ENCODE measurements at regions not wholly inside any gene's neighbourhood (a gene's known extent, or its start where the extent isn't known, plus 50 kb on each side); places are given as distances from the start of the nearest gene placed in this dataset.

- Histone ChIP-seq H3K9ac (ENCODE audit: extremely low read depth, insufficient read length, low read length) (no peak overlapping the region), H4K91ac (ENCODE audit: insufficient read length, low read depth, low read length) (no peak overlapping the region), H2BK120ac (ENCODE audit: low read depth, low read length, poor library complexity, severe bottlenecking) (no peak overlapping the region), H3K56ac (ENCODE audit: insufficient read length, low read depth, low read length) (no peak overlapping the region), H2BK5ac (ENCODE audit: insufficient read length, low read length) (no peak overlapping the region), H3K4ac (ENCODE audit: low read depth, low read length) (no peak overlapping the region), H3K79me1 (ENCODE audit: insufficient read depth, low read depth, low read length, poor library complexity, severe bottlenecking) (no peaks in the 10 kb centered on the region), H3T11ph (ENCODE audit: low read length) (no peak overlapping the region), H3K23ac (ENCODE audit: insufficient read length, low read depth, low read length) (no peak overlapping the region), H3K14ac (ENCODE audit: insufficient read depth, low read length) (no peak overlapping the region), H3K4me1 (ENCODE audit: insufficient read depth, low read length) (peaks cover 6% of the 10 kb centered on the region), H2AFZ (ENCODE audit: low read length) (no peak overlapping the region), H4K5ac (ENCODE audit: insufficient read length, low read depth, low read length) (no peak overlapping the region), H2AK5ac (ENCODE audit: insufficient read length, low read length) (no peak overlapping the region), H3K27ac (ENCODE audit: insufficient read length, low read depth, low read length) (no peak overlapping the region), H3K79me2 (ENCODE audit: insufficient read depth, low read length) (no peaks in the 10 kb centered on the region), H3K9me3 (ENCODE audit: control insufficient read depth, low read depth, low read length) (no peaks in the 10 kb centered on the region), H2BK15ac (ENCODE audit: low read depth, low read length) (no peak overlapping the region), H4K20me1 (ENCODE audit: control insufficient read depth, insufficient read depth, insufficient read length) (no peaks in the 10 kb centered on the region), H4K8ac (replicated peaks; ENCODE audit: insufficient read length, low read depth, low read length) (no peak overlapping the region), H2BK12ac (ENCODE audit: insufficient read length, low read depth, low read length) (no peak overlapping the region), H3K18ac (ENCODE audit: insufficient read length, low read depth, low read length) (no peak overlapping the region), H3K23me2 (ENCODE audit: insufficient read length, low read depth, low read length, poor library complexity, severe bottlenecking) (no peaks in the 10 kb centered on the region), H3K27me3 (ENCODE audit: insufficient read depth, low read length) (no peaks in the 10 kb centered on the region), H2BK20ac (ENCODE audit: low read depth, low read length, poor library complexity, severe bottlenecking) (no peak overlapping the region), H3K4me2 (ENCODE audit: insufficient read depth, insufficient read length, low read length) (no peak overlapping the region)
- no peak overlapping the region for H3K4me3 Mint-ChIP-seq
- no peak for TF ChIP-seq CTCF (conservative IDR thresholded peaks at IDR 0.05)
- H3K9me3 Mint-ChIP-seq: peaks cover 0 to 7% of the 10 kb centered on the region in 2 experiments; a peak in 2 of 5 replicates
- peaks cover 0 to 15% (median 0%) of the 10 kb centered on the region in 3 experiments; a peak in 2 of 7 replicates for H3K36me3 Mint-ChIP-seq (ENCODE audit: insufficient read depth in 1 of 3, low read depth in 3 of 3)
- no CpG with 5 or more reads among the region's 1 CpG for WGBS (ENCODE audit: extremely low coverage, insufficient read length, low lambda C conversion rate)
- no peak for DNase-seq
- H3K4me1 Mint-ChIP-seq: peaks cover 19 to 20% of the 10 kb centered on the region in 2 experiments
- no peaks in the 10 kb centered on the region; the same call in 1 of the 2 replicates for H3K27me3 Mint-ChIP-seq (ENCODE audit: low read depth)
- no peak overlapping the region for H3K27ac Mint-ChIP-seq
These were observed 332.4 kb upstream of the TLE3 start for GRCh38 chr15:70430069-70430468.
